ENCODE measurements at regions not wholly inside any gene's neighbourhood (a gene's known extent, or its start where the extent isn't known, plus 50 kb on each side); places are given as distances from the start of the nearest gene placed in this dataset.

GRCh38 chr18:59052965-59053820, 86.5 kb upstream of the SEC11C start:
- TF ChIP-seq POLR2A (IDR thresholded peaks at IDR 0.05) = no peak
- TF ChIP-seq, protein P1, sequence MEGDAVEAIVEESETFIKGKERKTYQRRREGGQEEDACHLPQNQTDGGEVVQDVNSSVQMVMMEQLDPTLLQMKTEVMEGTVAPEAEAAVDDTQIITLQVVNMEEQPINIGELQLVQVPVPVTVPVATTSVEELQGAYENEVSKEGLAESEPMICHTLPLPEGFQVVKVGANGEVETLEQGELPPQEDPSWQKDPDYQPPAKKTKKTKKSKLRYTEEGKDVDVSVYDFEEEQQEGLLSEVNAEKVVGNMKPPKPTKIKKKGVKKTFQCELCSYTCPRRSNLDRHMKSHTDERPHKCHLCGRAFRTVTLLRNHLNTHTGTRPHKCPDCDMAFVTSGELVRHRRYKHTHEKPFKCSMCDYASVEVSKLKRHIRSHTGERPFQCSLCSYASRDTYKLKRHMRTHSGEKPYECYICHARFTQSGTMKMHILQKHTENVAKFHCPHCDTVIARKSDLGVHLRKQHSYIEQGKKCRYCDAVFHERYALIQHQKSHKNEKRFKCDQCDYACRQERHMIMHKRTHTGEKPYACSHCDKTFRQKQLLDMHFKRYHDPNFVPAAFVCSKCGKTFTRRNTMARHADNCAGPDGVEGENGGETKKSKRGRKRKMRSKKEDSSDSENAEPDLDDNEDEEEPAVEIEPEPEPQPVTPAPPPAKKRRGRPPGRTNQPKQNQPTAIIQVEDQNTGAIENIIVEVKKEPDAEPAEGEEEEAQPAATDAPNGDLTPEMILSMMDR (IDR thresholded peaks at IDR 0.05) = no peak

All from adrenal gland (tissue), 5 donors.